Loucy (cell line): ENCODE measurements at regions not wholly inside any gene's neighbourhood (a gene's known extent, or its start where the extent isn't known, plus 50 kb on each side); places are given as distances from the start of the nearest gene placed in this dataset.

Experiments
- H2AFZ ChIP-seq: fragments of 200-600 bp; sonication (generic); 2 replicates; pipeline ENCODE4 v1.6.0; 2016; ENCODE audit warnings: antibody characterized with exemption, mild to moderate bottlenecking, low read length, moderate library complexity
- H3F3A ChIP-seq: fragments of 200-600 bp; 2 replicates; pipeline ENCODE4 v1.6.0; 2016; ENCODE audit warnings: antibody characterized with exemption, low read depth, mild to moderate bottlenecking
- H3K27me3 ChIP-seq: fragments of 200-600 bp; sonication (generic); 2 replicates; pipeline ENCODE4 v1.6.1; 2014; ENCODE audit warnings: low read length, mild to moderate bottlenecking; ENCODE audit not compliant: insufficient read depth, poor library complexity, severe bottlenecking
- H3K36me3 ChIP-seq: fragments of 200-600 bp; sonication (generic); 2 replicates; pipeline ENCODE4 v1.6.1; 2016; ENCODE audit warnings: low read length; ENCODE audit not compliant: insufficient read depth
- H3K4me1 ChIP-seq: fragments of 200-600 bp; sonication (generic); 2 replicates; pipeline ENCODE4 v1.5.1; 2014; ENCODE audit warnings: low read length, mild to moderate bottlenecking; ENCODE audit not compliant: insufficient read depth, poor library complexity, severe bottlenecking
- H3K4me2 ChIP-seq: fragments of 200-600 bp; sonication (generic); 2 replicates; pipeline ENCODE4 v1.6.0; 2014; ENCODE audit warnings: antibody characterized with exemption, low read length, low read depth, mild to moderate bottlenecking; ENCODE audit not compliant: poor library complexity, severe bottlenecking
- H3K4me3 ChIP-seq: fragments of 200-600 bp; sonication (generic); 2 replicates; pipeline ENCODE4 v1.5.1; 2014; ENCODE audit warnings: low read length, mild to moderate bottlenecking, mixed read lengths; ENCODE audit not compliant: poor library complexity, severe bottlenecking
- H3K79me2 ChIP-seq: fragments of 200-600 bp; sonication (generic); 2 replicates; pipeline ENCODE4 v1.6.1; 2014; ENCODE audit warnings: low read length; ENCODE audit not compliant: insufficient read depth
- H3K9ac ChIP-seq: fragments of 200-600 bp; sonication (generic); 2 replicates; pipeline ENCODE4 v1.6.0; 2014; ENCODE audit warnings: mild to moderate bottlenecking, low read depth, low read length, moderate library complexity; ENCODE audit not compliant: poor library complexity, severe bottlenecking
- H3K9me2 ChIP-seq: fragments of 200-600 bp; sonication (generic); replicated peaks from 2 replicates; pipeline ENCODE4 v1.6.1; 2016; ENCODE audit warnings: low read depth, low read length, mixed read lengths
- H3K9me3 ChIP-seq: fragments of 200-600 bp; sonication (generic); 2 replicates; pipeline ENCODE4 v1.6.1; 2014; ENCODE audit warnings: mild to moderate bottlenecking, antibody characterized with exemption, low read length, low read depth; ENCODE audit not compliant: insufficient read depth
- H4K20me1 ChIP-seq: fragments of 200-600 bp; sonication (generic); 2 replicates; pipeline ENCODE4 v1.6.0; 2014; ENCODE audit warnings: antibody characterized with exemption, low read length, mild to moderate bottlenecking; ENCODE audit not compliant: insufficient read depth, poor library complexity, severe bottlenecking
- CTCF ChIP-seq: fragments of 200-600 bp; sonication (generic); conservative IDR thresholded peaks from 2 replicates; pipeline ENCODE4 v1.5.1; 2014; ENCODE audit warnings: mild to moderate bottlenecking, antibody characterized with exemption, low read length
- EZH2phosphoT487 ChIP-seq: fragments of 200-600 bp; IDR thresholded peaks from 2 replicates; pipeline ENCODE4 v1.6.1; 2018; ENCODE audit warnings: antibody characterized with exemption, mild to moderate bottlenecking, moderate library complexity, borderline replicate concordance

DNA sequence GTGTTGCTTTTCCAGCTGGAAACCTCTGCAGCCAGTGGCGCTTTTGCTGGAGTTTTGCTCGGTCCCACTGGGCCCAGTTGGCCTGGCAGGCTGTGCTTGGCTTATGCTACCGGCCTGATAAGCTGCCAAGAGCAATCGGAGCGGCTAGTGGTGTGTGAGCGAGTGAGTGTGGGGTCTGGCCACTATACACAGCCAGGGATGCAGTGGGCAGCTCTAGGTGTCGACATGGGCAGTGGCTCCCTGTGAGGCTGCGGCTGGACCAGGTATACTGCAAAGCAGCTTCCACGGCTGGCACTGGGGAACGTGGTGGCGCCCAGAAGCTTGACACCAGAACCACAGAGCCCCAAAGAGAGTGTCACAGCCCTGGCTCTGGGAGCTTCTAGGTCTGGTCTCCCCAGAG, 996.5 kb downstream of the GRIK2 start:
- H4K20me1 ChIP-seq, result no peaks in the 10 kb centered on the region
- no peaks in the 10 kb centered on the region for H3K9me2 ChIP-seq
- no peaks in the 10 kb centered on the region for H3K36me3 ChIP-seq
- no peaks in the 10 kb centered on the region for H3K79me2 ChIP-seq
- H2AFZ ChIP-seq, result no peak overlapping the region
- no peak overlapping the region for H3K4me3 ChIP-seq
- no peak overlapping the region for H3K4me2 ChIP-seq
- H3K27me3 ChIP-seq, result no peaks in the 10 kb centered on the region
- H3K9ac ChIP-seq, result no peak overlapping the region
- TF ChIP-seq CTCF (no peak), EZH2phosphoT487 (no peak)
- no peaks in the 10 kb centered on the region for H3K9me3 ChIP-seq
- no peaks in the 10 kb centered on the region for H3K4me1 ChIP-seq
- H3F3A ChIP-seq, result no peaks in the 10 kb centered on the region

DNA sequence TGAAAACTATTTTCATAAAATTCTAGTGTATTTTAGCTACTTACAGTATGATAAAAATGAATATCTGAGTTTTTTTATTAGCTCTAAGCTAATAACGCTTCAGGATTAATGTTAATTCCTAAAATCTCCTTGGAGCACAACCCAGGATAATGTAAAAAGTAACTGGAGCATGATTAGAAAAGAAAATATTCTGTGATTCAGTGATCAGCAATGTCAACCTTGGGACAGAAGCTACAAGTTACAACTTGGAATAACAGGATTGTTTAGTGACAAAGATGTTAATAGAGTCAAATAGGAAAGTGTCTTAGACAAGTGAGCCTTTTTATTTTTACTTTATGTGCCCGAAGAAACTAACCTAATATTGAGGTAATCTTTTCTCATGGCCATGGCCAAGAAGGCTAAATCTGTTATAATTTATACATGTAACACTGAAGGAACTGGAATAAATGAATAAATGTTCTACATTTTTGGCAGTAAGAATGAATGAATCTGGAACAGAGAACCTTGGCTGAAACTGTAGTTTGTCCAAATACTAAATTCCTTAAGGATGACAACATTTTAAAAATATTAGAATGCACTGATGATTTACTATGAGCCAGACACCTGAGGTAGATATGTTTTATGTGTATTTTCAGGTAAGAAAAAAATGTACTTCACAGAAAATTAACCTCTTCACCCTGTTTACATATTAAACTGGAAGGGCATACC, 994.0 kb downstream of the GRIK2 start:
- TF ChIP-seq EZH2phosphoT487 (no peak), CTCF (no peak)
- H3K9me3 ChIP-seq, result no peaks in the 10 kb centered on the region
- H3K9ac ChIP-seq, result no peak overlapping the region
- H4K20me1 ChIP-seq, result no peaks in the 10 kb centered on the region
- no peak overlapping the region for H3K4me3 ChIP-seq
- no peaks in the 10 kb centered on the region for H3K79me2 ChIP-seq
- no peak overlapping the region for H3K4me2 ChIP-seq
- H3K9me2 ChIP-seq, result no peaks in the 10 kb centered on the region
- H3F3A ChIP-seq, result no peaks in the 10 kb centered on the region
- H3K4me1 ChIP-seq, result no peaks in the 10 kb centered on the region
- H2AFZ ChIP-seq, result no peak overlapping the region
- no peaks in the 10 kb centered on the region for H3K36me3 ChIP-seq
- no peaks in the 10 kb centered on the region for H3K27me3 ChIP-seq

GRCh38 chr6:102381203-102381602, 987.7 kb downstream of the GRIK2 start:
- H3K27me3 ChIP-seq, result no peaks in the 10 kb centered on the region
- H3K9me2 ChIP-seq, result no peaks in the 10 kb centered on the region
- H4K20me1 ChIP-seq, result no peaks in the 10 kb centered on the region
- H3K36me3 ChIP-seq, result no peaks in the 10 kb centered on the region
- H3K4me2 ChIP-seq, result no peak overlapping the region
- no peak overlapping the region for H3K4me3 ChIP-seq
- TF ChIP-seq CTCF, result no peak
- no peak for TF ChIP-seq EZH2phosphoT487
- no peak overlapping the region for H2AFZ ChIP-seq
- no peaks in the 10 kb centered on the region for H3K9me3 ChIP-seq
- no peak overlapping the region for H3K9ac ChIP-seq
- H3K79me2 ChIP-seq, result no peaks in the 10 kb centered on the region
- no peaks in the 10 kb centered on the region for H3K4me1 ChIP-seq
- no peaks in the 10 kb centered on the region for H3F3A ChIP-seq
